Liver (tissue), 8 donors: ENCODE measurements at regions not wholly inside any gene's neighbourhood (a gene's known extent, or its start where the extent isn't known, plus 50 kb on each side); places are given as distances from the start of the nearest gene placed in this dataset.

Experiments used
- DNase-seq: peaks from one replicate; pipeline ENCODE4 v3.0.0-alpha.2; 2017; ENCODE audit warnings: low spot score
- H3K27ac ChIP-seq, 2 donors: one replicate each; pipeline ENCODE4 v1.7.0; 2013; ENCODE audit warnings: inconsistent platforms in 2 of 2, low read length in 2 of 2, control low read depth in 1 of 2, low read depth in 1 of 2, mild to moderate bottlenecking in 1 of 2
- H3K27me3 ChIP-seq, 4 donors: one replicate each; pipeline versions ENCODE4 v1.6.1 to v1.7.0; 2013; ENCODE audit warnings: low read length in 3 of 4, inconsistent platforms in 1 of 4, mild to moderate bottlenecking in 1 of 4, moderate library complexity in 1 of 4; ENCODE audit not compliant: control insufficient read depth in 4 of 4, insufficient read depth in 4 of 4
- H3K36me3 ChIP-seq, 4 donors: one replicate each; pipeline versions ENCODE4 v1.6.1 to v1.7.0; 2013; ENCODE audit warnings: low read length in 3 of 4, mild to moderate bottlenecking in 3 of 4, low read depth in 1 of 4, moderate library complexity in 1 of 4; ENCODE audit not compliant: control insufficient read depth in 4 of 4, insufficient read depth in 3 of 4
- H3K4me1 ChIP-seq, 4 donors: one replicate each; pipeline versions ENCODE4 v1.6.1 to v1.7.0; 2013; ENCODE audit warnings: low read length in 3 of 4, mild to moderate bottlenecking in 3 of 4, moderate library complexity in 1 of 4; ENCODE audit not compliant: control insufficient read depth in 4 of 4, insufficient read depth in 4 of 4
- H3K4me3 ChIP-seq, 3 donors: one replicate each; pipeline versions ENCODE4 v1.6.1 to v1.7.0; 2013; ENCODE audit warnings: low read length in 3 of 3, control low read depth in 1 of 3, low read depth in 1 of 3, mild to moderate bottlenecking in 1 of 3
- H3K9ac ChIP-seq, 2 donors: one replicate each; pipeline ENCODE4 v1.7.0; 2013; ENCODE audit warnings: low read length in 2 of 2, mild to moderate bottlenecking in 2 of 2, moderate library complexity in 2 of 2, control low read depth in 1 of 2, low read depth in 1 of 2
- H3K9me3 ChIP-seq, 4 donors: one replicate each; pipeline versions ENCODE4 v1.6.1 to v1.7.0; 2013; ENCODE audit warnings: low read length in 3 of 4; ENCODE audit not compliant: control insufficient read depth in 4 of 4
- EGR1 ChIP-seq, 2 donors: IDR thresholded peaks; 2 replicates each; pipeline ENCODE4 v1.6.1; 2016 to 2018; ENCODE audit warnings: antibody characterized with exemption in 2 of 2, low read depth in 2 of 2
- FOXA1 ChIP-seq: IDR thresholded peaks from 2 replicates; pipeline ENCODE4 v1.6.1; 2016; ENCODE audit warnings: antibody characterized with exemption
- FOXA2 ChIP-seq: IDR thresholded peaks from 2 replicates; pipeline ENCODE4 v1.6.1; 2016; ENCODE audit warnings: antibody characterized with exemption
- GABPA ChIP-seq, 2 donors: IDR thresholded peaks in 1 of 2; conservative IDR thresholded peaks in 1 of 2; 2 replicates each; pipeline ENCODE4 v1.6.1; 2016; ENCODE audit warnings: antibody characterized with exemption in 2 of 2, mild to moderate bottlenecking in 1 of 2, moderate library complexity in 1 of 2
- HNF4A ChIP-seq, 2 donors: conservative IDR thresholded peaks; 2 replicates each; pipeline ENCODE4 v1.6.1; 2016; ENCODE audit warnings: antibody characterized with exemption in 2 of 2, mild to moderate bottlenecking in 2 of 2
- HNF4G ChIP-seq: IDR thresholded peaks from 2 replicates; pipeline ENCODE4 v1.6.1; 2016; ENCODE audit warnings: antibody characterized with exemption
- JUND ChIP-seq, 2 donors: IDR thresholded peaks; 2 replicates each; pipeline ENCODE4 v1.6.1; 2016; ENCODE audit warnings: antibody characterized with exemption in 2 of 2
- NR2F2 ChIP-seq: IDR thresholded peaks from 2 replicates; pipeline ENCODE4 v1.6.1; 2016; ENCODE audit warnings: antibody characterized with exemption
- RXRA ChIP-seq, 2 donors: IDR thresholded peaks; 2 replicates each; pipeline ENCODE4 v1.6.1; 2017 to 2018; ENCODE audit warnings: antibody characterized with exemption in 2 of 2, mild to moderate bottlenecking in 1 of 2
- SP1 ChIP-seq: IDR thresholded peaks from 2 replicates; pipeline ENCODE4 v1.6.1; 2018; ENCODE audit warnings: antibody characterized with exemption, mild to moderate bottlenecking
- TAF1 ChIP-seq: conservative IDR thresholded peaks from 2 replicates; pipeline ENCODE4 v1.6.1; 2016; ENCODE audit warnings: antibody characterized with exemption, mild to moderate bottlenecking
- YY1 ChIP-seq: IDR thresholded peaks from 2 replicates; pipeline ENCODE4 v1.6.1; 2016; ENCODE audit warnings: antibody characterized with exemption, mild to moderate bottlenecking
- WGBS: extraction: QIAGEN DNeasy Blood & Tissue Kit; methylation state at CpG from one replicate; pipeline ENCODE4 v1.1.7; 2013; 5-methylcytosine and 5-hydroxymethylcytosine counted together
- TF ChIP-seq, protein P1 (sequence below): fragments of 150-350 bp; IDR thresholded peaks from 2 replicates; pipeline ENCODE4 v1.5.1; 2017; ENCODE audit warnings: improper control_type of control experiment, low read depth, low read length; ENCODE audit not compliant: missing input control
- TF ChIP-seq, protein P2 (sequence below): IDR thresholded peaks from 2 replicates; pipeline ENCODE4 v1.6.1; 2016; ENCODE audit warnings: antibody characterized with exemption
- TF ChIP-seq, protein P3 (sequence below): IDR thresholded peaks from 2 replicates; pipeline ENCODE4 v1.6.1; 2016; ENCODE audit warnings: antibody characterized with exemption
- TF ChIP-seq, protein P4 (sequence below): IDR thresholded peaks from 2 replicates; pipeline ENCODE4 v1.6.1; 2016; ENCODE audit warnings: antibody characterized with exemption
- donor health status: healthy.
- donor health status: healthy.
- donor health status: healthy.
- donor health status: healthy.
- donor health status: healthy.

DNA sequence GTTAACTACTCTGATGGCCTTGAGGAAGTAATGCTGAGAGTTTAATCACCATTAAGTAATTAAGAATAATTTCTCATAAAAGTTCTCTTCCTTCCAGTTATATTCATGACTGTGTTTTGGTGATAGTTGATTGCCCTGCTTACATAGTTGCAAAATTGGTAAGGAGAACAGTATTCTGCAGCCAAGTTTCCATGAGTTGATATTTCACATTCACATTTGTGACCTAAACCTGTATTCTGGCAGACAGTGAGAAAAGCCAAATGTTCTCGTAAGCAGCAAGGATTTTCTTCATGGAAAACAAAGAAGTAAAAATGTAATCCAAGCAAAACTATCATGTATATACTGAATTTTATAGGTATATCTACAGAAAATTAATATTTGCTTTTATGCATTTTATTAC is 187.8 kb upstream of the NUDT6 start:
- Histone ChIP-seq H3K9me3 (no peaks in the 10 kb centered on the region), H3K27ac (no peak overlapping the region), H3K27me3 (no peaks in the 10 kb centered on the region), H3K4me3 (no peak overlapping the region), H3K4me1 (no peaks in the 10 kb centered on the region), H3K9ac (no peak overlapping the region), H3K36me3 (no peaks in the 10 kb centered on the region)
- WGBS: 88% methylated on average over 1 of the region's 1 CpG
- no peak for DNase-seq
- TF ChIP-seq FOXA1 (no peak), RXRA (IDR thresholded peaks at IDR 0.05) (no peak), HNF4G (no peak)
- TF ChIP-seq, protein P1, sequence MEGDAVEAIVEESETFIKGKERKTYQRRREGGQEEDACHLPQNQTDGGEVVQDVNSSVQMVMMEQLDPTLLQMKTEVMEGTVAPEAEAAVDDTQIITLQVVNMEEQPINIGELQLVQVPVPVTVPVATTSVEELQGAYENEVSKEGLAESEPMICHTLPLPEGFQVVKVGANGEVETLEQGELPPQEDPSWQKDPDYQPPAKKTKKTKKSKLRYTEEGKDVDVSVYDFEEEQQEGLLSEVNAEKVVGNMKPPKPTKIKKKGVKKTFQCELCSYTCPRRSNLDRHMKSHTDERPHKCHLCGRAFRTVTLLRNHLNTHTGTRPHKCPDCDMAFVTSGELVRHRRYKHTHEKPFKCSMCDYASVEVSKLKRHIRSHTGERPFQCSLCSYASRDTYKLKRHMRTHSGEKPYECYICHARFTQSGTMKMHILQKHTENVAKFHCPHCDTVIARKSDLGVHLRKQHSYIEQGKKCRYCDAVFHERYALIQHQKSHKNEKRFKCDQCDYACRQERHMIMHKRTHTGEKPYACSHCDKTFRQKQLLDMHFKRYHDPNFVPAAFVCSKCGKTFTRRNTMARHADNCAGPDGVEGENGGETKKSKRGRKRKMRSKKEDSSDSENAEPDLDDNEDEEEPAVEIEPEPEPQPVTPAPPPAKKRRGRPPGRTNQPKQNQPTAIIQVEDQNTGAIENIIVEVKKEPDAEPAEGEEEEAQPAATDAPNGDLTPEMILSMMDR: no peak

DNA sequence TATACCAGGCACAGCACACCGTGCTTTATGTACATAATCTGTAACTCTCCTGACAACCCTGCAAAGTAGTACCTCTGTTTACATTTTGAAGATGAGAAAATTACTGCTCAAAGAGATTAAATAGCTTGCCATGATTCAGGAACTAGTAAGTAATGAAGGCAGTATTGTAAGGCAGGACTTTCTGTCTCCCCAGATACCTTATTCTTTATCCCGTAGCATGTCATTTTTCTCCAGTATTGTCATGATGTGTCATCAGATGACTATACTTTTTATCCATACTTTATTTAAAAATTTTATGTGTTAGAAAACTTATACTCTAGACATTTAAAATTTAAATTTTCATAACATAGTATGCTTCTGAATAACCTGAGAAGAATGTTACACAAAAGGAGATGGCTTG is 188.3 kb upstream of the NUDT6 start:
- Histone ChIP-seq H3K4me1 (no peaks in the 10 kb centered on the region), H3K27me3 (no peaks in the 10 kb centered on the region), H3K9ac (no peak overlapping the region), H3K27ac (no peak overlapping the region), H3K4me3 (no peak overlapping the region), H3K36me3 (no peaks in the 10 kb centered on the region), H3K9me3 (no peaks in the 10 kb centered on the region)
- TF ChIP-seq HNF4A (conservative IDR thresholded peaks at IDR 0.05): no peak
- TF ChIP-seq GABPA (IDR thresholded peaks at IDR 0.05 in 1 of 2, conservative IDR thresholded peaks at IDR 0.05 in 1 of 2): no peak
- TF ChIP-seq FOXA1: no peak
- no peak for TF ChIP-seq EGR1 (IDR thresholded peaks at IDR 0.05; ENCODE audit: low read depth in 2 of 2)
- no peak for TF ChIP-seq YY1
- TF ChIP-seq NR2F2: no peak
- no peak for TF ChIP-seq SP1
- TF ChIP-seq, protein P2, sequence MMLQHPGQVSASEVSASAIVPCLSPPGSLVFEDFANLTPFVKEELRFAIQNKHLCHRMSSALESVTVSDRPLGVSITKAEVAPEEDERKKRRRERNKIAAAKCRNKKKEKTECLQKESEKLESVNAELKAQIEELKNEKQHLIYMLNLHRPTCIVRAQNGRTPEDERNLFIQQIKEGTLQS: no peak
- TF ChIP-seq TAF1: no peak
- TF ChIP-seq, protein P3, sequence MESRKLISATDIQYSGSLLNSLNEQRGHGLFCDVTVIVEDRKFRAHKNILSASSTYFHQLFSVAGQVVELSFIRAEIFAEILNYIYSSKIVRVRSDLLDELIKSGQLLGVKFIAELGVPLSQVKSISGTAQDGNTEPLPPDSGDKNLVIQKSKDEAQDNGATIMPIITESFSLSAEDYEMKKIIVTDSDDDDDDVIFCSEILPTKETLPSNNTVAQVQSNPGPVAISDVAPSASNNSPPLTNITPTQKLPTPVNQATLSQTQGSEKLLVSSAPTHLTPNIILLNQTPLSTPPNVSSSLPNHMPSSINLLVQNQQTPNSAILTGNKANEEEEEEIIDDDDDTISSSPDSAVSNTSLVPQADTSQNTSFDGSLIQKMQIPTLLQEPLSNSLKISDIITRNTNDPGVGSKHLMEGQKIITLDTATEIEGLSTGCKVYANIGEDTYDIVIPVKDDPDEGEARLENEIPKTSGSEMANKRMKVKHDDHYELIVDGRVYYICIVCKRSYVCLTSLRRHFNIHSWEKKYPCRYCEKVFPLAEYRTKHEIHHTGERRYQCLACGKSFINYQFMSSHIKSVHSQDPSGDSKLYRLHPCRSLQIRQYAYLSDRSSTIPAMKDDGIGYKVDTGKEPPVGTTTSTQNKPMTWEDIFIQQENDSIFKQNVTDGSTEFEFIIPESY: no peak
- TF ChIP-seq, protein P4, sequence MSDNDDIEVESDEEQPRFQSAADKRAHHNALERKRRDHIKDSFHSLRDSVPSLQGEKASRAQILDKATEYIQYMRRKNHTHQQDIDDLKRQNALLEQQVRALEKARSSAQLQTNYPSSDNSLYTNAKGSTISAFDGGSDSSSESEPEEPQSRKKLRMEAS: no peak
- no peak for TF ChIP-seq FOXA2
- TF ChIP-seq RXRA (IDR thresholded peaks at IDR 0.05): no peak
- 97% methylated on average over 2 of the region's 2 CpGs for whole genome bisulfite sequencing
- no peak for DNase-seq

DNA sequence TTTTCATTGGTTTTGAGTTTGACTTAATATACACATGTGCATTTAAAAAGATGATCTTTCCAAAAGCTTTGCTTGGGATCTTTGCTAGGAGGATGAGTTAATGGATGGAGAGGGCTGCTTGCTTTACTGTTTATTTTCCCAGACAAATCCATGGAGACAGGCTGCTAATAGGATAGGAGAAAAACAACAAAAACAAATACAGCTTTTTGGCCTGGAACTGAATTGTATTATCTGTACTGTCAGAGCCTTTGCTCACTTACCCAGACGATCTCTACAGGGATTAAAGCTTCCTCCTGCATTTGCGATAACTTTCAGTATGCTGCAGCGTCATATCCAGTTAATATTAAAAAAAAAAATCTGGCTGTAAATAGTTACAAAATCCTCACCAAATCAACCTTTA is 190.8 kb upstream of the NUDT6 start:
- no peak overlapping the region for H3K9ac ChIP-seq
- WGBS: 93% methylated on average over 3 of the region's 3 CpGs
- H3K4me3 ChIP-seq: no peak overlapping the region
- TF ChIP-seq HNF4G (no peak), JUND (IDR thresholded peaks at IDR 0.05) (no peak), FOXA1 (no peak), RXRA (IDR thresholded peaks at IDR 0.05) (no peak), FOXA2 (no peak), SP1 (no peak), GABPA (IDR thresholded peaks at IDR 0.05 in 1 of 2, conservative IDR thresholded peaks at IDR 0.05 in 1 of 2) (no peak), NR2F2 (no peak), TAF1 (no peak), HNF4A (conservative IDR thresholded peaks at IDR 0.05) (no peak)
- TF ChIP-seq, protein P1: no peak
- TF ChIP-seq, protein P2: no peak
- TF ChIP-seq, protein P4: no peak
- TF ChIP-seq, protein P3: no peak
- H3K4me1 ChIP-seq: no peaks in the 10 kb centered on the region
- no peak overlapping the region for H3K27ac ChIP-seq
- DNase-seq: no peak
- no peaks in the 10 kb centered on the region for H3K27me3 ChIP-seq
- no peaks in the 10 kb centered on the region for H3K9me3 ChIP-seq
- H3K36me3 ChIP-seq: no peaks in the 10 kb centered on the region
